Lower leg skin (tissue), 3 donors: ENCODE measurements at regions not wholly inside any gene's neighbourhood (a gene's known extent, or its start where the extent isn't known, plus 50 kb on each side); places are given as distances from the start of the nearest gene placed in this dataset.

Experiments used
- CTCF ChIP-seq, 3 donors: fragments of 450-650 bp; IDR thresholded peaks; one replicate each; pipeline ENCODE4 v1.5.1; 2016; ENCODE audit warnings: antibody characterized with exemption in 3 of 3, mild to moderate bottlenecking in 3 of 3, moderate library complexity in 2 of 3
- POLR2A ChIP-seq, 2 donors: fragments of 450-650 bp; IDR thresholded peaks; one replicate each; pipeline ENCODE4 v1.6.1; 2016 to 2017; ENCODE audit warnings: antibody characterized with exemption in 2 of 2, mild to moderate bottlenecking in 1 of 2, moderate library complexity in 1 of 2

GRCh38 chr6:150517175-150517574, 82.5 kb upstream of the PLEKHG1 start:
- TF ChIP-seq CTCF (IDR thresholded peaks at IDR 0.05) = no peak
- no peak for TF ChIP-seq POLR2A (IDR thresholded peaks at IDR 0.05)
